ENCODE measurements at regions not wholly inside any gene's neighbourhood (a gene's known extent, or its start where the extent isn't known, plus 50 kb on each side); places are given as distances from the start of the nearest gene placed in this dataset.

DNA sequence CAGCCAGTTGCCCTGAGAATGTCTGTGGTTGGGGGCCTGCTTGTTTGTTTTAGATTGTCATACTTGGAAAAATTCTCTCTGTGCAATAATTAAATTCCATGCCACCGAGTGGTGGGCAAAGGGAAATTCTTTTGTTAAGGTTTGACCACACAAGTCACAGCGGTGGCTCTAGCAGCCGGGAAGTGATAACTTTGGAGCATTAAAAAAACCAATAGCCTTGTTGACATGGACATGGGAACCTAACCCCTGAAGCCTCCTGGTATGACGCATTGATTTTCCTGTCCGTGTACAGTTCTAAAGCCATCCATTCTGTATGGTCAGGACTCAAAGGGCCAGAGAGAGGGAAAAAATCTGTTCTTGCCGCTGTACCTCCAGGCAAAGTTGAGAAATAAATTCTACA is 384.9 kb upstream of the ZNF507 start:
- TF ChIP-seq CTCF (conservative IDR thresholded peaks at IDR 0.05) (no peak), ZFX (IDR thresholded peaks at IDR 0.05) (no peak)

Measured in C4-2B (cell line).